ENCODE measurements at regions not wholly inside any gene's neighbourhood (a gene's known extent, or its start where the extent isn't known, plus 50 kb on each side); places are given as distances from the start of the nearest gene placed in this dataset.
A peak's percentile ranks its signal among the peaks of the same experiment; 100 is the strongest.

GRCh38 chr2:76563730-76564129 is 853.0 kb upstream of the GCFC2 start:
- no peak overlapping the region for H3K4me3 ChIP-seq (ENCODE audit: low read length in 2 of 2)
- H3K4me2 ChIP-seq (ENCODE audit: insufficient read depth, low read length, poor library complexity, severe bottlenecking), result no peak overlapping the region
- no peak overlapping the region for H3K14ac ChIP-seq (ENCODE audit: low read length)
- H2BK120ac ChIP-seq (ENCODE audit: low read depth, low read length), result no peak overlapping the region
- H3K27me3 ChIP-seq (ENCODE audit: control insufficient read depth in 3 of 3, insufficient read depth in 3 of 3, low read depth in 1 of 3, low read length in 3 of 3), result no peaks in the 10 kb centered on the region
- H3K23ac ChIP-seq (ENCODE audit: low read depth, low read length, poor library complexity), result no peak overlapping the region
- no peak overlapping the region for H2AK5ac ChIP-seq (ENCODE audit: low read depth, low read length)
- H3K4me1 ChIP-seq (ENCODE audit: control insufficient read depth in 2 of 2, insufficient read depth in 1 of 2, low read depth in 1 of 2, low read length in 2 of 2), result no peaks in the 10 kb centered on the region
- no peak overlapping the region for H2BK15ac ChIP-seq (ENCODE audit: low read length)
- H3K9ac ChIP-seq (ENCODE audit: low read depth, low read length, poor library complexity), result peak overlapping the region; percentile 30
- H3K27ac ChIP-seq (replicated peaks; ENCODE audit: low read length), result no peak overlapping the region
- no peak overlapping the region for H2BK5ac ChIP-seq (ENCODE audit: low read length)
- no CpG with 5 or more reads among the region's 9 CpGs for WGBS, 2 donors (ENCODE audit: extremely low coverage in 2 of 2, insufficient read length in 2 of 2, insufficient replicate concordance in 1 of 2)
- H3K18ac ChIP-seq (ENCODE audit: low read length), result peak overlapping the region; percentile 74
- H3K9me3 ChIP-seq (replicated peaks in 1 of 2; ENCODE audit: control insufficient read depth in 2 of 2, insufficient read depth in 1 of 2, low read depth in 1 of 2, low read length in 2 of 2), result no peaks in the 10 kb centered on the region
- no peak overlapping the region for H2AFZ ChIP-seq (ENCODE audit: low read length)
- DNase-seq (ENCODE audit: low spot score), result no peak
- no peak overlapping the region for H4K91ac ChIP-seq (ENCODE audit: low read depth, low read length, poor library complexity)
- no peak overlapping the region for H4K8ac ChIP-seq (ENCODE audit: low read depth, low read length)
- H2BK12ac ChIP-seq (ENCODE audit: low read length), result no peak overlapping the region
- no peaks in the 10 kb centered on the region for H3K36me3 ChIP-seq (replicated peaks in 1 of 2; ENCODE audit: control insufficient read depth in 2 of 2, insufficient read depth in 2 of 2, low read length in 2 of 2)
- no peaks in the 10 kb centered on the region for H3K79me1 ChIP-seq (ENCODE audit: low read depth, low read length)
- no peak overlapping the region for H3K4ac ChIP-seq (ENCODE audit: low read length)

GRCh38 chr2:76558157-76558556 is 847.4 kb upstream of the GCFC2 start:
- no peak overlapping the region for H2AK5ac ChIP-seq (ENCODE audit: low read depth, low read length)
- H3K4ac ChIP-seq (ENCODE audit: low read length), result no peak overlapping the region
- H2BK15ac ChIP-seq (ENCODE audit: low read length), result no peak overlapping the region
- no peaks in the 10 kb centered on the region for H3K4me1 ChIP-seq (ENCODE audit: control insufficient read depth in 2 of 2, insufficient read depth in 1 of 2, low read depth in 1 of 2, low read length in 2 of 2)
- no peak overlapping the region for H2BK120ac ChIP-seq (ENCODE audit: low read depth, low read length)
- no peak overlapping the region for H4K8ac ChIP-seq (ENCODE audit: low read depth, low read length)
- H3K79me1 ChIP-seq (ENCODE audit: low read depth, low read length), result no peaks in the 10 kb centered on the region
- H3K9me3 ChIP-seq (replicated peaks in 1 of 2; ENCODE audit: control insufficient read depth in 2 of 2, insufficient read depth in 1 of 2, low read depth in 1 of 2, low read length in 2 of 2), result no peaks in the 10 kb centered on the region
- H3K18ac ChIP-seq (ENCODE audit: low read length), result no peak overlapping the region
- no peak for DNase-seq (ENCODE audit: low spot score)
- H3K36me3 ChIP-seq (replicated peaks in 1 of 2; ENCODE audit: control insufficient read depth in 2 of 2, insufficient read depth in 2 of 2, low read length in 2 of 2), result no peaks in the 10 kb centered on the region
- no peak overlapping the region for H3K9ac ChIP-seq (ENCODE audit: low read depth, low read length, poor library complexity)
- H3K4me2 ChIP-seq (ENCODE audit: insufficient read depth, low read length, poor library complexity, severe bottlenecking), result no peak overlapping the region
- no peak overlapping the region for H2BK5ac ChIP-seq (ENCODE audit: low read length)
- no peak overlapping the region for H3K14ac ChIP-seq (ENCODE audit: low read length)
- H4K91ac ChIP-seq (ENCODE audit: low read depth, low read length, poor library complexity), result no peak overlapping the region
- H2BK12ac ChIP-seq (ENCODE audit: low read length), result no peak overlapping the region
- no peaks in the 10 kb centered on the region for H3K27me3 ChIP-seq (ENCODE audit: control insufficient read depth in 3 of 3, insufficient read depth in 3 of 3, low read depth in 1 of 3, low read length in 3 of 3)
- no peak overlapping the region for H3K4me3 ChIP-seq (ENCODE audit: low read length in 2 of 2)
- no peak overlapping the region for H3K23ac ChIP-seq (ENCODE audit: low read depth, low read length, poor library complexity)
- no peak overlapping the region for H2AFZ ChIP-seq (ENCODE audit: low read length)
- H3K27ac ChIP-seq (replicated peaks; ENCODE audit: low read length), result no peak overlapping the region

DNA sequence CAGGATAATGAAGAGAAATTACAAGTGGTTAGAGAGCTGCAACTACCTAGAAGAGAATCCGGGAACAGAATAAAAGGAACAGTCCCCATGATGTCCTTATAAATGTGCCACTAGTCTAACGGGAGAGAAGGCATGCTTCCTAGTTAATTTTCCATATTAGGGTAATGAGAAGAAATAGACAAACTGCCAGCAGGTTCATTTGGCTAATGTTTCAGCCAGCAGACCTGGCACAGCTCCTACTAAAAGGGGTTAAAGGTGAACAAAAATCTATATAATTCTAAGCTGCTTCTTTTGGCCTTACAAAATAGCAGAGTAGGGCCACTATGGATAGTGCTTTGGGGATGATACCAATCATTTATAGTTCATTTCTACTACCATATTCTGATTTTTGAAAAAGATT is 845.3 kb upstream of the GCFC2 start:
- Histone ChIP-seq H3K36me3 (replicated peaks in 1 of 2; ENCODE audit: control insufficient read depth in 2 of 2, insufficient read depth in 2 of 2, low read length in 2 of 2) (no peaks in the 10 kb centered on the region), H3K4me3 (ENCODE audit: low read length in 2 of 2) (no peak overlapping the region), H3K14ac (ENCODE audit: low read length) (no peak overlapping the region), H2BK5ac (ENCODE audit: low read length) (no peak overlapping the region), H3K9ac (ENCODE audit: low read depth, low read length, poor library complexity) (no peak overlapping the region), H3K27ac (replicated peaks; ENCODE audit: low read length) (no peak overlapping the region), H2BK12ac (ENCODE audit: low read length) (no peak overlapping the region), H3K79me1 (ENCODE audit: low read depth, low read length) (no peaks in the 10 kb centered on the region), H4K91ac (ENCODE audit: low read depth, low read length, poor library complexity) (no peak overlapping the region), H3K9me3 (replicated peaks in 1 of 2; ENCODE audit: control insufficient read depth in 2 of 2, insufficient read depth in 1 of 2, low read depth in 1 of 2, low read length in 2 of 2) (no peaks in the 10 kb centered on the region), H4K8ac (ENCODE audit: low read depth, low read length) (no peak overlapping the region), H2AK5ac (ENCODE audit: low read depth, low read length) (no peak overlapping the region), H3K23ac (ENCODE audit: low read depth, low read length, poor library complexity) (no peak overlapping the region), H3K18ac (ENCODE audit: low read length) (no peak overlapping the region), H3K4me2 (ENCODE audit: insufficient read depth, low read length, poor library complexity, severe bottlenecking) (no peak overlapping the region), H3K4ac (ENCODE audit: low read length) (no peak overlapping the region), H2BK120ac (ENCODE audit: low read depth, low read length) (no peak overlapping the region), H2BK15ac (ENCODE audit: low read length) (no peak overlapping the region), H2AFZ (ENCODE audit: low read length) (no peak overlapping the region), H3K27me3 (ENCODE audit: control insufficient read depth in 3 of 3, insufficient read depth in 3 of 3, low read depth in 1 of 3, low read length in 3 of 3) (no peaks in the 10 kb centered on the region), H3K4me1 (ENCODE audit: control insufficient read depth in 2 of 2, insufficient read depth in 1 of 2, low read depth in 1 of 2, low read length in 2 of 2) (no peaks in the 10 kb centered on the region)
- no peak for DNase-seq (ENCODE audit: low spot score)
- WGBS, 2 donors (ENCODE audit: extremely low coverage in 2 of 2, insufficient read length in 2 of 2, insufficient replicate concordance in 1 of 2), result no CpG with 5 or more reads among the region's 2 CpGs

GRCh38 chr2:76546207-76546606 is 835.5 kb upstream of the GCFC2 start:
- no peak overlapping the region for H2BK15ac ChIP-seq (ENCODE audit: low read length)
- H3K27me3 ChIP-seq (ENCODE audit: control insufficient read depth in 3 of 3, insufficient read depth in 3 of 3, low read depth in 1 of 3, low read length in 3 of 3), result no peaks in the 10 kb centered on the region
- no peak overlapping the region for H3K9ac ChIP-seq (ENCODE audit: low read depth, low read length, poor library complexity)
- H3K4ac ChIP-seq (ENCODE audit: low read length), result no peak overlapping the region
- H4K91ac ChIP-seq (ENCODE audit: low read depth, low read length, poor library complexity), result no peak overlapping the region
- H2BK12ac ChIP-seq (ENCODE audit: low read length), result no peak overlapping the region
- no peak overlapping the region for H2BK120ac ChIP-seq (ENCODE audit: low read depth, low read length)
- no peak overlapping the region for H3K23ac ChIP-seq (ENCODE audit: low read depth, low read length, poor library complexity)
- no peaks in the 10 kb centered on the region for H3K36me3 ChIP-seq (replicated peaks in 1 of 2; ENCODE audit: control insufficient read depth in 2 of 2, insufficient read depth in 2 of 2, low read length in 2 of 2)
- H4K8ac ChIP-seq (ENCODE audit: low read depth, low read length), result no peak overlapping the region
- no peaks in the 10 kb centered on the region for H3K79me1 ChIP-seq (ENCODE audit: low read depth, low read length)
- H2AFZ ChIP-seq (ENCODE audit: low read length), result no peak overlapping the region
- no peak overlapping the region for H3K4me3 ChIP-seq (ENCODE audit: low read length in 2 of 2)
- H3K18ac ChIP-seq (ENCODE audit: low read length), result no peak overlapping the region
- no peak overlapping the region for H3K4me2 ChIP-seq (ENCODE audit: insufficient read depth, low read length, poor library complexity, severe bottlenecking)
- no peak overlapping the region for H3K14ac ChIP-seq (ENCODE audit: low read length)
- no peak overlapping the region for H2AK5ac ChIP-seq (ENCODE audit: low read depth, low read length)
- no peak overlapping the region for H3K27ac ChIP-seq (replicated peaks; ENCODE audit: low read length)
- no CpG with 5 or more reads among the region's 1 CpG for WGBS, 2 donors (ENCODE audit: extremely low coverage in 2 of 2, insufficient read length in 2 of 2, insufficient replicate concordance in 1 of 2)
- H3K9me3 ChIP-seq (replicated peaks in 1 of 2; ENCODE audit: control insufficient read depth in 2 of 2, insufficient read depth in 1 of 2, low read depth in 1 of 2, low read length in 2 of 2), result no peaks in the 10 kb centered on the region
- no peak for DNase-seq (ENCODE audit: low spot score)
- H3K4me1 ChIP-seq (ENCODE audit: control insufficient read depth in 2 of 2, insufficient read depth in 1 of 2, low read depth in 1 of 2, low read length in 2 of 2), result no peaks in the 10 kb centered on the region
- no peak overlapping the region for H2BK5ac ChIP-seq (ENCODE audit: low read length)

Measured in neuronal stem cell (in vitro differentiated cells).